ENCODE measurements at regions not wholly inside any gene's neighbourhood (a gene's known extent, or its start where the extent isn't known, plus 50 kb on each side); places are given as distances from the start of the nearest gene placed in this dataset.

GRCh38 chrX:39189431-39189830, 388.2 kb downstream of the MID1IP1 start:
- no peak for DNase-seq

GRCh38 chrX:39194673-39195072, 393.4 kb downstream of the MID1IP1 start:
- DNase-seq: no peak

GRCh38 chrX:39195156-39195555, 393.9 kb downstream of the MID1IP1 start:
- DNase-seq: no peak

DNA sequence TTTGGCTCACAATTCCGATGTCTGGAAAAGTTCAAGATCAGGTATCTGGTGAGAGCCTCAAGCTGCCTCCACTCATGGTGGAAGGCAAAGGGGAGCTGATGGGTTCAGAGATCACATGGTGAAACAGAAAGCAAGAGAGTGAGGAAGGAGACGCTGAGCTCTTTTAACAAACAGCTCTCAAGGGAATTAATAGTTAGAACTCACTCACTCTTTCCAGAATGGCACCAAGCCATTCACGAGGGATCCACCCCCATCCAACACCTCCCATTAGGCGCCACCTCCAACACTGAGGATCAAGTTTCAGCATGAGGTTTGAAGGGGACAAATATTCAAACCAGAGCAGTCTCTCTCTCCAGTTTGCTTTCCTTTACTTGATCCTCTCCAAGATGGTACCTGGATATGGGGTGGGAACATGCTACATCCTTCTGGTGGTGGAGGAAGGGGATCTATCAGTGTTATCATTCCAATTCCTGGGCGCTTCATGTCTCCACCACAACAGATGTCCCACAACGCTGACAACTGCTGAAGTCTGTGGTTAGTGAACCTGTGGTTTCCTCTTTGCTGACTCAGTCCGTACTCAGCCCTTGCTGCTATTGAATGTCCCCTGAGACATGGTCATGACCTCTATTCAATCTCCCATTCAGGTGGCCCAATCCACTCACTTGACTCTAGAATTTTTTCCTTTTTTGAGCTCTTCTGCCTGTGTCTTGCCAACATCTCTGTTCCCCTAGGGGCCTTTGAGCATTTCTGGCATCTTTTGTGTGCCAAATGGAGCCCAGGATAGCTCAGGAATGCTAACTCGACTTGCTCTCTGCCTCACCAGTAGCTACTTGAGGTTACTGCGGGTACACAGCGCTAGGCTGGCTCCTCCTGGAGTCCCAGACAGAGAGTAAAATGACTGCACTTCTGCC, 395.2 kb downstream of the MID1IP1 start:
- no peak for DNase-seq

- DNase-seq: no peak
Measured at GRCh38 chrX:39199429-39199828, 398.2 kb downstream of the MID1IP1 start.

DNA sequence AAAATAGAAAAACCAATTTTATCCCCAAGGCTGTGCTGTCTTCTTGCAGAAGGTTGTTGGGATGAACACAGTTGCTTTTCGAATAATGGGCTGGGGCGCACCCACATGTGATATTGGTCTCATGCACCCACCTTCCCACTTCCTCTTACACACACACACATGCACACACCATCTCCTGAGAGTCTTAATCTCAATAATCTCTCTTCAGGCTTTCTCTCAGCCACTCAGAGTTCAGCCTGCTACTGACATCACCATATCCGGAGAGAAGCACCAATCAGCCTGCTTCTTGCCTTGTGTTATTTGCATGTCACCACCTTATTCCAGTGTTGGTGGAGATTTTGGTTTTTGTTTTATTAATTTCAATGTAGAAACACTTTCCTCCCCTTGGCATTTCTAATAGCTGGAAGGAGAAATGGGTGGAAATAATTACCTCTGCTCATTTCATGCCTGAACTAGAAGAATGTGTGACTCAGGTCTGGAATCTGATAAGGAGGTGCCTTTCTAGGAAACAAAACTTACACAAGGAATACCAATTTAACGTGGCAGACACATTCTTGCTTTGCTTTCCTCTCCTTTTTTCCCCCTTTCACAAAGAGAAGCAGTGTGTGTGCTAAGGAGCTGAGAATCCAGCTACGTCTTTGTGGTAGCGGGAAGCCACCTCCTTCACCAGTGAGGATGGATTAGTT, 400.2 kb downstream of the MID1IP1 start:
- DNase-seq: no peak

DNA sequence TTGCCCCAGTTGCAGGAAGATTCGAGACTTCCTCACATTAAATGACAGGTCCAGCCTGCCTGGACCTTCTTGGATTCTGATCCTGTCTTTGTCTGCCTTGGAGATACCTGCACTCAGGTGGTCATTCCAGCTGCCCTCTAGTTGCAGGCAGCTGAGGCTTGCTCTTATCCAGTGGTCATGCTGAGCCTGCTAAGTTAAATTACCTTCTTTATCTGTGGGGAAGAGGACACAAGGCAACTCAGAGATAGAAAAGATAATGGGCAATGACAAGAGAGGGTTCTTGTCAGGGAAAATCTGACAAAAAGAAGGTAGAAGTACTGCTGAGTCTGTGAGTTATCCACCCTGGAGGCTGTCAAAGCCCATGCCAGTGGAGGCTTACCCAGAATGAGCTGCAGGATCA, 401.4 kb downstream of the MID1IP1 start:
- DNase-seq: no peak

GRCh38 chrX:39203427-39203826, 402.2 kb downstream of the MID1IP1 start:
- no peak for DNase-seq

DNA sequence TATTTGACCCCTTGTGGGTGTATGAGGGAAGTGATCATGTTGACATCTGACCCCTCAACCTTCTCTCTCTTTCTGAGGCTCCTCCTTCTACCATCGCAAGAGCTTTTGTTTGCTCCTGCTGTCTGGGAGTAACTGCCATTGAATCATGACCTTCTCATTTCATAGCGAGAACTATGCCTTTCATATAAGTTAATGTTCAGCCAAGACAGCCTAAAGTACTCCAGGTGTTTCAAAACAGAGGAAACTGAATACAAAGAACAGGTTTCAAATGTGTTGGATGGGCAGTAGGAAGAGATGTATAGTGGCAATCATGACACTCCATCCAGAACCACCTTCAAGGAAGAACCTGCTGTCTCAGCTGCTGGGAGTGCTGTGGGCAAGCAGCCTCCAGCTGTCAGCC, 403.1 kb downstream of the MID1IP1 start:
- no peak for DNase-seq

DNA sequence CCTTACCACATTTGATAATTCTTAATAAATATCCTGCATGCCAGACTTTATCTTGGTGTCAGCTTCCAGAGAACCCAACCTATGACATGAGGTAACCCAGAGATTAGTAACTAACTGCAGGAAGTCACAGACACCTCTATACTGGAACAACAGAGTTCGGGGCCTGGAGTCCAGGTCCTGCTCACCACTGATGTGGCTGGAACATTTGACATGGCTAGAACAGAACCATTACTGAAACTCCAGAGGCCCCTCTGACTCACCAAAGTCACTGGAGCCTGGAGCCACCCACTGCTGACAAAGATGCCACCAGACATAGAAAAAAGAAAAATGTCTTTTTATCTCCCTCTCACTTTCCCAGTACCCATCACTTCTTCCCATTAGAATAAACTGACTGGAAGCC, 403.7 kb downstream of the MID1IP1 start:
- no peak for DNase-seq

DNA sequence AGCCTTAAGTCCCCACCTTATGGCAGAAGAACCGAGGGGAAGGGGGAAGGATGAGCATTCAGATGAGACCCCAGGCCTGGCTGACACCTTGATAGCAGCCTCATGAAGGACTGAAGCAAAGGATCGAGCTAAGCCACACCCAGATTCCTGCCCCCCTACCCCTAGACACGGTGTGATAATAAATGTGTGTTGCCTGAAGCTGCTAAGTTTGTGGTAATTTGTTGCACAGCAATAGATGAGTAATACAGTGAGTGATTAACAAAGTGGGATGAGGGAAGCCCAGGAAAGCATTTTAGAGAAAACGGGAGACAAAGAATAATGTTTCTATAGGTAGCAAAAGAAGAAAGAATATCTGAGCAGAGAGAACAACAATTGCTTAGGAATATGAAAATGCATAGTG, 404.2 kb downstream of the MID1IP1 start:
- no peak for DNase-seq

GRCh38 chrX:39206399-39207145, 405.3 kb downstream of the MID1IP1 start:
- DNase-seq: no peak

GRCh38 chrX:39211501-39211900, 410.2 kb downstream of the MID1IP1 start:
- DNase-seq: no peak

DNA sequence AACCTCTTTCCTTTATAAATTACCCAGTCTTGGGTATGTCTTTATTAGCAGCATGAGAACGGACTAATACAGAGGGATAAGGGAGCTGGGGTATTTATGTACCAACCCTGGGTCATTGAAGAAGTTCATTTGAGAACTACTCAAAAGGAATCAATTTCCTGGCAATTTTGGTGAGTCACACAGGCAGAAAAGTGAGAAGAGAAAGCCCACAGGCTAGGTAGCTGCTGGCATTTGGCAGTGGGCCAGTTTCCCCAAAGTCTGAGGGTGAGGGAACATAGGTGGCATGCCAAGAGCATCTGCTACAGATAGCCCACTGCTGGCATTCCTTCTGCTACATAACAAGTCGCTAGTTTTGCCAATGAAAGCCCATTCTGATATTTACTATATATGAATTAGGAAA, 411.2 kb downstream of the MID1IP1 start:
- DNase-seq: no peak

GRCh38 chrX:39214387-39215126, 413.3 kb downstream of the MID1IP1 start:
- DNase-seq: no peak

DNA sequence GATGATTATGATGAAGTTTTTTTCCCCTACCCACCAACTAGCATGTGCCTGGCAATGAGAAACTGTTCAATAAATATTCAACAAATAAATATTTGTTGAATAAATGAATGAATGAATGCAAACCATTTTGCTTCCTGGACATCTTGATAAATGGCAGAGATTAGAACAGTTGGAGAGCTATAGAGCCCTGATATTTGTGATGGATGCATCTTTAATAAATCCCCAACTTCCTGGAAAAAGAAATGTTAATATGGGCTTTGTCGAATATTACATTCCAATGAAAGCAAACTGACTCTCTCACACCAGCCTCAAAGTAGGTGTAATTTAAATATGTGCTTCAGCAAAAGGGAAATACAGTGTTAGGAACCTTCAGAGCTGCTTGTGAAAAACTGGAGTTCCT, 419.7 kb downstream of the MID1IP1 start:
- no peak for DNase-seq

- no peak for DNase-seq
Measured at GRCh38 chrX:39222346-39223113, 421.3 kb downstream of the MID1IP1 start.

GRCh38 chrX:39226251-39226650, 425.0 kb downstream of the MID1IP1 start:
- DNase-seq: no peak

DNA sequence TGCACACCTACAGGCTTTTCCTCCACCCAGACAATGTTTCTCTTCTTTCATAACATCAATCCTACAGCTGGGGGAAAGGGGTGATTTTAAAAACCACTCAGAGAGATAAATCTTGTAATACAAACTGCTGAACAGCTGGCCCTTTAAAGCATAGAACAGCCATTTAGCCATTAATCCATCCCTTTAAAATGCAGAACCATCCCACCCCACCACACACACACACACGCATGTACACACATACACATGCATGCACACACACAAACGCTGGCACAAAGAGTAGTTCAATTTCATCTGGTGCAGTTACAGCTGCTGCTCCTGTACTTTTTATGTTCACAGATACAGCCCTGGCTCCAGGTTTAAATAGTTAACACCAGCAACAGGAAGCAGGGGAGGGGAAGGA, 426.1 kb downstream of the MID1IP1 start:
- DNase-seq: no peak

DNA sequence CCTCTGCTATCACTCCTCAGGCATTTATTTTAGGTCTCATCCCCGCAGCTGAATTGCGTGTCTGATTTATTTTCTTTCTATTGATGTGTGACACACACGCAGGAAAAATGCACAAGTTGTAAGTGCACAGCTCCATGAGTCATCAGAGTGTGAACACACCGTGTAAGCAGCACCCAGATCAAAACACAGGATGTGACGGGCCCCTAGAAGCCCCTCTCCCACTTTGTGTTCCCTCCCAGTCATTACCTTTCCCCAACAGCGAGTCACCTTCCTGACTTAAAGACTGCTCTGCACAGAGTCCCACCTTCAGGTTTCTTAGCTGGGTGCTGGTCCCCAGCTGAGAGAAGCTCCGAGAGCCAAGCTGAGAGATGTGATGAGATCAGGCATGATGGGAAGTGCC, 436.7 kb downstream of the MID1IP1 start:
- no peak for DNase-seq

- no peak for DNase-seq
Measured at GRCh38 chrX:39242187-39242586, 440.9 kb downstream of the MID1IP1 start.

- DNase-seq: no peak
Measured at GRCh38 chrX:39244147-39244546, 442.9 kb downstream of the MID1IP1 start.

All from NCI-H446 treated with DMSO at 0.1 percent for 48 hours (cell line).